IMR-90 (cell line): ENCODE measurements at regions not wholly inside any gene's neighbourhood (a gene's known extent, or its start where the extent isn't known, plus 50 kb on each side); places are given as distances from the start of the nearest gene placed in this dataset.
A peak's percentile ranks its signal among the peaks of the same experiment; 100 is the strongest.

ENCODE experiments used
- ATAC-seq: fragments of 200-7000 bp; cut with Tn5 transposase; 2 replicates; pipeline ENCODE4 v1.9.1; 2020; ENCODE audit warnings: low read depth, mild to moderate bottlenecking, moderate library complexity
- BruUV-seq: library from RNA; stranded (reverse); fragments of 400-500 nt; replicated peaks from 2 replicates; lab custom pipeline; 2021; lab: Mats Ljungman, UMichigan
- CTCF ChIA-PET: fragments of 300-600 bp; formaldehyde crosslinking; extraction: SDS; loops from one replicate; lab custom pipeline; 2021; ENCODE audit warnings: antibody characterized with exemption; lab: Yijun Ruan, JAX
- POLR2A ChIA-PET: fragments of 300-600 bp; sonication (Branson Sonifier 250); formaldehyde crosslinking; loops from one replicate; lab custom pipeline; 2022; ENCODE audit warnings: antibody characterized with exemption; ENCODE audit not compliant: unreplicated experiment; lab: Charles Lee
- DNase-seq: peaks from one replicate; pipeline ENCODE4 v3.0.0; 2013
- H2AFZ ChIP-seq: replicated peaks from 2 replicates; pipeline ENCODE3; 2013; ENCODE audit warnings: low read length, mild to moderate bottlenecking; ENCODE audit not compliant: poor library complexity
- H2AK5ac ChIP-seq: 2 replicates; pipeline ENCODE4 v1.6.1; 2013; ENCODE audit warnings: low read depth, low read length, inconsistent platforms
- H2AK9ac ChIP-seq: replicated peaks from 2 replicates; pipeline ENCODE3; 2013; ENCODE audit warnings: mild to moderate bottlenecking, low read depth, low read length, moderate library complexity; ENCODE audit not compliant: poor library complexity
- H2BK120ac ChIP-seq: 2 replicates; pipeline ENCODE4 v1.6.1; 2013; ENCODE audit warnings: low read depth, low read length, inconsistent platforms
- H2BK15ac ChIP-seq: 3 replicates; pipeline ENCODE4 v1.6.1; 2013; ENCODE audit warnings: low read depth, low read length, inconsistent platforms
- H2BK20ac ChIP-seq: 2 replicates; pipeline ENCODE4 v1.6.1; 2013; ENCODE audit warnings: low read depth, mild to moderate bottlenecking, inconsistent platforms, low read length, moderate library complexity
- H2BK5ac ChIP-seq: 2 replicates; pipeline ENCODE4 v1.6.1; 2013; ENCODE audit warnings: mild to moderate bottlenecking, low read depth, low read length, inconsistent platforms; ENCODE audit not compliant: poor library complexity, severe bottlenecking
- H3K14ac ChIP-seq: replicated peaks from 2 replicates; pipeline ENCODE4 v1.6.1; 2013; ENCODE audit warnings: low read depth, low read length, inconsistent platforms
- H3K18ac ChIP-seq: 2 replicates; pipeline ENCODE4 v1.6.1; 2013; ENCODE audit warnings: low read depth, low read length, control low read depth
- H3K23ac ChIP-seq: 2 replicates; pipeline ENCODE4 v1.6.1; 2013; ENCODE audit warnings: low read depth, low read length, inconsistent platforms
- H3K27ac ChIP-seq: 2 replicates; pipeline ENCODE4 v1.5.1; 2013; ENCODE audit warnings: mild to moderate bottlenecking, control low read depth, low read length; ENCODE audit not compliant: insufficient read depth
- H3K27me3 ChIP-seq: 2 replicates; pipeline ENCODE4 v1.6.1; 2013; ENCODE audit warnings: low read length; ENCODE audit not compliant: control insufficient read depth, insufficient read depth
- H3K36me3 ChIP-seq: 2 replicates; pipeline ENCODE4 v1.6.1; 2013; ENCODE audit warnings: low read length, mixed read lengths; ENCODE audit not compliant: control insufficient read depth, insufficient read depth
- H3K4ac ChIP-seq: 2 replicates; pipeline ENCODE4 v1.6.1; 2013; ENCODE audit warnings: low read depth, low read length, inconsistent platforms
- H3K4me1 ChIP-seq: 2 replicates; pipeline ENCODE4 v1.6.1; 2013; ENCODE audit warnings: low read length, mixed read lengths; ENCODE audit not compliant: control insufficient read depth, insufficient read depth
- H3K4me2 ChIP-seq: 2 replicates; pipeline ENCODE4 v1.6.1; 2013; ENCODE audit warnings: low read depth, mild to moderate bottlenecking, control low read depth, low read length, moderate library complexity
- H3K4me3 ChIP-seq: 2 replicates; pipeline ENCODE4 v1.5.1; 2013; ENCODE audit warnings: low read depth, mild to moderate bottlenecking, control low read depth, low read length, moderate library complexity; ENCODE audit not compliant: insufficient read depth
- H3K56ac ChIP-seq: 2 replicates; pipeline ENCODE4 v1.6.1; 2013; ENCODE audit warnings: low read length, inconsistent platforms; ENCODE audit not compliant: insufficient read depth; ENCODE audit errors: extremely low read depth
- H3K79me1 ChIP-seq, 2 experiments: 2 replicates each; pipeline ENCODE4 v1.6.1; 2013; ENCODE audit warnings: low read length in 2 of 2, inconsistent platforms in 1 of 2, low read depth in 1 of 2
- H3K9ac ChIP-seq: 2 replicates; pipeline ENCODE4 v1.6.1; 2013; ENCODE audit warnings: low read depth, low read length, control low read depth
- H3K9me1 ChIP-seq: 2 replicates; pipeline ENCODE4 v1.6.1; 2013; ENCODE audit warnings: low read length, inconsistent platforms; ENCODE audit not compliant: insufficient read depth
- H3K9me3 ChIP-seq: 2 replicates; pipeline ENCODE4 v1.6.1; 2013; ENCODE audit warnings: low read length; ENCODE audit not compliant: control insufficient read depth, insufficient read depth
- H4K20me1 ChIP-seq: 2 replicates; pipeline ENCODE4 v1.6.1; 2013; ENCODE audit warnings: low read length, inconsistent platforms; ENCODE audit not compliant: insufficient read depth
- H4K5ac ChIP-seq: 2 replicates; pipeline ENCODE4 v1.6.1; 2013; ENCODE audit warnings: mild to moderate bottlenecking, low read depth, low read length, control low read depth
- H4K8ac ChIP-seq, 2 experiments: 2 replicates each; pipeline ENCODE4 v1.6.1; 2013; ENCODE audit warnings: low read depth in 2 of 2, low read length in 2 of 2, control low read depth in 1 of 2, inconsistent platforms in 1 of 2
- H4K91ac ChIP-seq: 2 replicates; pipeline ENCODE4 v1.6.1; 2013; ENCODE audit warnings: low read depth, low read length, inconsistent platforms; ENCODE audit not compliant: insufficient read depth
- BHLHE40 ChIP-seq: fragments of 150-350 bp; IDR thresholded peaks from 2 replicates; pipeline ENCODE4 v1.6.1; 2016; ENCODE audit warnings: mild to moderate bottlenecking, low read depth, low read length
- CEBPB ChIP-seq: IDR thresholded peaks from 2 replicates; pipeline ENCODE4 v1.6.1; 2012; ENCODE audit warnings: low read depth, low read length, improper control_type of control experiment
- ELK1 ChIP-seq: fragments of 150-350 bp; IDR thresholded peaks from 2 replicates; pipeline ENCODE4 v1.6.1; 2016; ENCODE audit warnings: low read depth, mild to moderate bottlenecking, low read length, moderate library complexity, borderline replicate concordance
- FOS ChIP-seq: fragments of 150-350 bp; IDR thresholded peaks from 2 replicates; pipeline ENCODE4 v1.6.1; 2016; ENCODE audit warnings: low read depth, low read length
- MAFK ChIP-seq: IDR thresholded peaks from 2 replicates; pipeline ENCODE4 v1.6.1; 2012; ENCODE audit warnings: low read depth, low read length, improper control_type of control experiment
- MAZ ChIP-seq: IDR thresholded peaks from 2 replicates; pipeline ENCODE4 v1.6.1; 2012; ENCODE audit warnings: low read depth, mild to moderate bottlenecking, low read length, improper control_type of control experiment, moderate library complexity, borderline replicate concordance
- MXI1 ChIP-seq: IDR thresholded peaks from 2 replicates; pipeline ENCODE4 v1.6.1; 2012; ENCODE audit warnings: low read depth, mild to moderate bottlenecking, low read length, moderate library complexity, borderline replicate concordance
- NFE2L2 ChIP-seq: fragments of 150-350 bp; IDR thresholded peaks from 2 replicates; pipeline ENCODE4 v1.6.1; 2016; ENCODE audit warnings: low read depth, mild to moderate bottlenecking, low read length
- POLR2A ChIP-seq: IDR thresholded peaks from 2 replicates; pipeline ENCODE4 v1.6.1; 2012; ENCODE audit warnings: mild to moderate bottlenecking, low read depth, low read length
- RAD21 ChIP-seq: IDR thresholded peaks from 2 replicates; pipeline ENCODE4 v1.6.1; 2012; ENCODE audit warnings: low read length, improper control_type of control experiment
- RCOR1 ChIP-seq: IDR thresholded peaks from 2 replicates; pipeline ENCODE4 v1.6.1; 2012; ENCODE audit warnings: mild to moderate bottlenecking, low read length, improper control_type of control experiment; ENCODE audit not compliant: insufficient replicate concordance
- RFX5 ChIP-seq: IDR thresholded peaks from 2 replicates; pipeline ENCODE4 v1.8.0; 2012; ENCODE audit warnings: low read depth, mild to moderate bottlenecking, low read length, moderate library complexity
- SMC3 ChIP-seq: fragments of 150-350 bp; IDR thresholded peaks from 2 replicates; pipeline ENCODE4 v1.6.1; 2016; ENCODE audit warnings: low read depth, mild to moderate bottlenecking, antibody characterized with exemption, low read length, moderate library complexity
- USF2 ChIP-seq: fragments of 150-350 bp; IDR thresholded peaks from 2 replicates; pipeline ENCODE4 v1.6.1; 2017; ENCODE audit warnings: mild to moderate bottlenecking, antibody characterized with exemption, low read length, low read depth
- WGBS, 2 experiments: methylation state at CpG; one replicate each; pipeline versions ENCODE4 v1.1.5 to v1.1.7; 2013; ENCODE audit warnings: missing lambda C conversion rate in 2 of 2; ENCODE audit not compliant: insufficient read length in 1 of 2; ENCODE audit errors: extremely low coverage in 2 of 2; 5-methylcytosine and 5-hydroxymethylcytosine counted together
- dilution Hi-C: fragments of 300-500 bp; cut with HindIII; formaldehyde crosslinking; loops from one replicate; pipeline ENCODE4 v1.14.3; 2018; ENCODE audit warnings: low sequenced_read_pairs; ENCODE audit not compliant: unreplicated experiment
- in situ Hi-C: fragments of 300-500 bp; cut with MboI; formaldehyde crosslinking; loops from 3 replicates; pipeline ENCODE4 v1.14.3; 2019; ENCODE audit warnings: low sequenced_read_pairs, inconsistent platforms, mixed read lengths
- intact Hi-C: fragments of 100-400 bp; cut with micrococcal nuclease; formaldehyde crosslinking; loops from 2 replicates; pipeline ENCODE4 v1.10.0; 2022

- no peaks in the 10 kb centered on the region for H3K9me3 ChIP-seq
- ChIA-PET POLR2A (interaction anchor here (0.6 kb wide), 1 partner anchor 17 kb away, joined by 5 read pairs; no protein-coding TSS in a partner anchor), CTCF (no interaction called here)
- peak overlapping the region in 1 of 2 experiments; percentile 56; a peak in 2 of 4 replicates for H4K8ac ChIP-seq
- no peaks in the 10 kb centered on the region for H4K20me1 ChIP-seq
- H2BK15ac ChIP-seq = peak overlapping the region; percentile 80; the same call in 1 of the 3 replicates
- H2BK5ac ChIP-seq = no peak overlapping the region
- BruUV-seq = no TSS peak
- peak overlapping the region; percentile 21; the same call in 1 of the 2 replicates for H3K23ac ChIP-seq
- no peak overlapping the region for H3K56ac ChIP-seq
- TF ChIP-seq FOS (no peak), RCOR1 (no peak), NFE2L2 (no peak), CEBPB (no peak), USF2 (no peak), POLR2A (no peak), MAFK (no peak), ELK1 (no peak), BHLHE40 (no peak), SMC3 (no peak), RFX5 (no peak), RAD21 (no peak), MXI1 (no peak), MAZ (no peak)
- H3K9ac ChIP-seq = no peak overlapping the region
- H3K18ac ChIP-seq = peak overlapping the region; percentile 70; the same call in 1 of the 2 replicates
- no peak overlapping the region for H3K27ac ChIP-seq
- dilution Hi-C loops = no loop called here
- H2BK120ac ChIP-seq = peak overlapping the region; percentile 35
- H3K36me3 ChIP-seq = no peaks in the 10 kb centered on the region
- no peak overlapping the region for H2AK5ac ChIP-seq
- ATAC-seq = no peak
- in situ Hi-C loops = no loop called here
- no peak overlapping the region for H3K4me3 ChIP-seq
- no peak overlapping the region for H2AK9ac ChIP-seq
- peak overlapping the region; percentile 30 for H4K5ac ChIP-seq
- H3K4ac ChIP-seq = no peak overlapping the region
- no peak overlapping the region for H2AFZ ChIP-seq
- H2BK20ac ChIP-seq = peak overlapping the region; percentile 67; the same call in 1 of the 2 replicates
- peak overlapping the region; percentile 59; the same call in 1 of the 2 replicates for H3K14ac ChIP-seq
- intact Hi-C loops = no loop called here
- 0 out of 2 replicates have a peak, but pooled peaks cover 3% of the 10 kb centered on the region for H3K9me1 ChIP-seq
- H3K4me1 ChIP-seq = peaks cover 11% of the 10 kb centered on the region; the same call in 1 of the 2 replicates
- no CpG with 5 or more reads among the region's 7 CpGs for WGBS, 2 experiments
- DNase-seq = no peak
- peak overlapping the region; percentile 39; the same call in 1 of the 2 replicates for H3K4me2 ChIP-seq
- no peaks in the 10 kb centered on the region for H3K79me1 ChIP-seq
- peak overlapping the region; percentile 15 for H4K91ac ChIP-seq
- H3K27me3 ChIP-seq = no peaks in the 10 kb centered on the region
Observed at GRCh38 chr15:39075756-39076341, 505.0 kb upstream of the THBS1 start.
